ENCODE measurements at regions not wholly inside any gene's neighbourhood (a gene's known extent, or its start where the extent isn't known, plus 50 kb on each side); places are given as distances from the start of the nearest gene placed in this dataset.

GRCh38 chr3:103385961-103386656 lies 951.3 kb downstream of the ZPLD1 start:
- DNase-seq, result no peak

- no peak for DNase-seq
These were observed 953.4 kb downstream of the ZPLD1 start for GRCh38 chr3:103388214-103388613.

- no peak for DNase-seq
These were observed 954.5 kb downstream of the ZPLD1 start for GRCh38 chr3:103389356-103389755.

- DNase-seq, result no peak
These were observed 958.8 kb downstream of the ZPLD1 start for GRCh38 chr3:103393395-103394186.

DNA sequence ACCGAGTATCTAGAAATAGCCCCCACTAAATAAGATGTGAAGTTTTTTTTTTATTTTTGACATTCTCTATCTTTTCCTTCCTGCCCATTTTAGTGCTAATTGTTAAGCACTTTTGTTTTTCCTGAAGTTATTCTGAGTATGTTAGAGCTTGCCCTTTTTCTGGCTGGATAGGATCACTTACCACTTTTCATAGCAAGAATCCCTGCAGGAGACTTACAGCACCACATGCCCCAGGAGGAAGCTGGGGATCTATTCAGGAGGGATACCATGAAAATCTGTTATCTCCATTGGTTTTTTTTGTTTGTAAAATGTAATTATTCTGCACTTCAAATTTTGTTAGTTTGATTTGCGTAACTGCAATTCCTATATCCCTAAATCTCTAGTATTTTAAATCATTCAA lies 968.4 kb downstream of the ZPLD1 start:
- no peak for DNase-seq

- DNase-seq, result peak; percentile 5
These were observed 971.6 kb downstream of the ZPLD1 start for GRCh38 chr3:103406320-103406850.

- DNase-seq, result no peak
These were observed 975.4 kb downstream of the ZPLD1 start for GRCh38 chr3:103410231-103410630.

DNA sequence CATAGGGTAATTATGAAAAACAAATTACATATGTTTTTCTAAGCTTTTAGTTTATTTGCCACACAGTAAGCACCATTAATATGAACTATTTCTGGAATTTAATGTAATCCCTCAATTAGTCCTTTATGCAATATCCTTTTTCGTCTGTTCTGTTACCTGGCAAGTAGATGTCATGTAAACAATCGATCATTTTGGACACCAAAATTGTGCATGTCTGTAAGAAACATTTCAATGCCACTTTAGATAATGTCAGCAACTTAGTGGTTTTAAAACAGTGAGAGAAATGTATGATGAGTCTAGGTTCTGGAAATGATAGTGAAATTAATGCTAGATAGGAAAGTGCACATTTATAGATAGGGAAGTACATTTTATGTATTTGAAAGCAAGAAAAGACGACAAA lies 986.6 kb downstream of the ZPLD1 start:
- no peak for DNase-seq

DNA sequence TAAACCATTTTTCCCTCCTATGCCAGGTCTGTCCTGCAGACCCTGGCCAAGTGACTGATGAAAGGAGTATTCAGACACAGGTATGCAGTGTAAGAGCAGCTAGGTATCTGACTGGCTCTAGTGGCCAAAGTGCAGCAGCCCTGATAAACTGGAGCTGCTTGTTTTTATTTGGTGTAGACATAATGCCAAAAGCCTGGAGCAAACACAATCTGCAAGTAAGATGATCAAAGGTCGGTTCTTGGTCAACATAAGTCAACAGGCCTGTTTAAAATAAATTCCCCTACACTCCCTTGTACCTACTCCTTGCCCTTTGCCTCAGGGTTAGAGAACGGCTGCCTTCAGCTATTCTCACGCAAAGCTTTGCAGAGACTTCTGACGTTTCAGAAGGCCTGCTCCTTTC lies 1003.1 kb downstream of the ZPLD1 start:
- no peak for DNase-seq

DNA sequence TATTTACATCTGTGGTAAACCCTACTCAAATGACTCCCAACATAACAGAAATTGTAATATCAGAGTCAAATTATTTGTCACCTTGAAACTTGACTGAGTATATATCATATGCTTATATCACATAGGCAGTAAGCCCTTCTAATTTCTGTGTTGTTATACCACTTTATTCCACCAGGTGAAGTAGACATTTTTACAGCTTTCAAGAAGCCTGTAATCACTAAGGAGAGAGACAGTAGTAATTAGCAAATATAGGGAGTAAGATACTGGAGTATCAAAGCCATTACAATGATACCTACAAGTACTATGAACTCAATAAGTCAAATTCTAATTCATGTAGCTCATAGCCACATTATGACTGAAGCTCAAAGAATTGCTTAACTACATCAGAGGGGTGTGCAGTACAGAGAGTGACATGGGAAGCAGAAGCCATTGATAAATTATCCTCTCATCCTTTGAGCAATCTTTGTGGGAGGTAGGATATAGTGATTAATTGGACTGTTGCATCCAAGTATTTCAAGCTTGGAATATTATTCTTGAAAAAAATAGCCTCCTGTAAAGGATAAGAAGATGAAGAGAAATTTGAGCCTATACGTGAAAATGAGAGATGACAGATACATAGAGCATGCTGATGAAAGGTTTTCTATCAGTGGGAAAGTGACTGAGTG lies 1005.9 kb downstream of the ZPLD1 start:
- no peak for DNase-seq

DNA sequence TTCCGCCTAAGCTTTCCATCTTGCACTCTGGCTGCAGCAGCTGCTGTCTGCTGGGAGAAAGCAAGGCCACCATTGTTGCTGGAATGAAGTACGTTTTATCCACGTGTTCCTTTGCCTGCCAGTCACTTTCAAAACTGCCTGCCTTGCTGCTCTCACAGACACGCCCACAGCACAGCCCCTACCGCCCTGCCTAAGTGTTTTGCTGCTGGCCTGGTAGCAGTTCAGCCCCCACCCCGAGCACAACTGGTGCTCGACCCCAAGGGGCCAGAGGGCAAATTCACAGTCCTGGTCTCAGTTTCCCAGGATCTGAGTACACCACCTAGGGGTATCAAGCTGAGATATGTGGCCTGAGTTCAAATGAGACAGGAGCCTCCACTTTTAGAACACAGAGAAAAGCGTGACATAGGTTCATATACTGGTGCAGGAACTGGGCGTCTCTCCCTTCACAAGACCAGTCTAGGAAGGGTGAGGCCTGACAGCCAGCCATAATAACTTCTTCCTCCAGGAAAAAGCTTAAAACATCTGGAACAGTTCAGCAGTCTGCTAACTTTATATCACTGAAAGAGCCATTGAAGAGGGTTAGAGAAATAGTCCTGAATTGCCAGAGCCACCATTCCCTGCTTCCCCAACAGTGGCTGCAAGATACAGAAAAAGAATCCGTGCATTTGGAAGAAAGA lies 1012.3 kb downstream of the ZPLD1 start:
- no peak for DNase-seq

- DNase-seq, result no peak
These were observed 1018.3 kb downstream of the ZPLD1 start for GRCh38 chr3:103453152-103453551.

DNA sequence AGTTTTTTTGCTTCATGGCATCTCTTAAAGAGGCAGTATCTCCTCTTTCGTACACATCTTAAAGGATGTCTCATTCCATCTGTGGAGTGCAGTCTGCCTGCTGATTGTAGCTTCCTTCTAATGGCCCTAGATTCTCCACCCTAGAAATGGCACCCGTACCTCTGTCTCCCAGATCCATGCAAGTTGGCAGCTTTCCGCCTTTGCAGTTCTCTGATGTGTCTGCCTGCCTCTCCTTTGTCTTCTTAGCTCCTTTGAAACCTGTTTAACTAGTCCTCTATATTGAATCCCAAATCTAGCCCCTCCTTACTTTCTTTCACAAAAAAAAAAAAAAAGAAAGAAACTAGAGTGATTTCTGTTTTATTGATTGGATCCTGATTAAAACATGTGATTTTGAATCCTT lies 1025.0 kb downstream of the ZPLD1 start:
- DNase-seq, result no peak

- DNase-seq, result no peak
These were observed 1035.7 kb downstream of the ZPLD1 start for GRCh38 chr3:103470498-103470897.

GRCh38 chr3:103494011-103494410 lies 1059.2 kb downstream of the ZPLD1 start:
- DNase-seq, result no peak

DNA sequence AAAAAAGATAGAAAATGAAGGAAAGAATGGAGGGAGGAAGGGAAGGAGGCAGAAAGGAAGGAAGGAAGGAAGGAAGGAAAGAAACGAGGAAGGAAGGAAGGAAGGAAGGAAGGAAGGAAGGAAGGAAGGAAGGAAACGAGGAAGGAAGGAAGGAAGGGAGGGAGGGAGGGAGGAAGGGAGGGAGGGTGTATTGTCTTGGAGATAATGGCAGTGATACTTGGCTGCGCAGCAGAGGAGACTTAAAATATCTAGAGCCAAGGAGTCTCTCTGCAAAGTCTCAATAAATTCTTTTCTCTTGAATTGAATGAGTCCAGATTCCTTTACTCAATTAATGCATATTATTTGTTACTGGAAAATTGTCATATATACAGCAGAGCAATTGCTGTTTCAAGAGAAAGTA lies 1059.7 kb downstream of the ZPLD1 start:
- DNase-seq, result no peak

- DNase-seq, result no peak
These were observed 1060.4 kb downstream of the ZPLD1 start for GRCh38 chr3:103495186-103495585.

- DNase-seq, result no peak
These were observed 1064.5 kb downstream of the ZPLD1 start for GRCh38 chr3:103499132-103499900.

DNA sequence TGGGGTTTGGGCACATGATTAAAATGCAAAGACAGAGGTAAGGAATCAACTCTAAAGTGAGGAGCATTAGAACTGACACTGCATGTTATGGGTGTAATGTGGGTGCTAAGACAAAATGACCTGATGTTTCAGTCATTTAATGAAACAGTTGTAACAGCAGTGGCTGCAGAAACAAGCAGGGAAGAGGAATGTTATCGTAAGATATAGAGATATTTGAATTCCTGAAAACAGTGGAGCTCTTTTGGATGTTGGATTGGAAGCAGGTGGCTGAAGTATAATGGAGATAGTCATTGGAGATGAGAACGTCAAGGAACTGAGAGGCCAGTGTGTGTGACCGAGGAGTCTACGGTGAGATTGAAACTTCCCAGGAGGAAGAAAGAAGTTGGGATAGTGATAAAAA lies 1065.2 kb downstream of the ZPLD1 start:
- DNase-seq, result no peak

- DNase-seq, result no peak
These were observed 1075.9 kb downstream of the ZPLD1 start for GRCh38 chr3:103510760-103511159.

- no peak for DNase-seq
These were observed 1077.1 kb downstream of the ZPLD1 start for GRCh38 chr3:103511891-103512290.

DNA sequence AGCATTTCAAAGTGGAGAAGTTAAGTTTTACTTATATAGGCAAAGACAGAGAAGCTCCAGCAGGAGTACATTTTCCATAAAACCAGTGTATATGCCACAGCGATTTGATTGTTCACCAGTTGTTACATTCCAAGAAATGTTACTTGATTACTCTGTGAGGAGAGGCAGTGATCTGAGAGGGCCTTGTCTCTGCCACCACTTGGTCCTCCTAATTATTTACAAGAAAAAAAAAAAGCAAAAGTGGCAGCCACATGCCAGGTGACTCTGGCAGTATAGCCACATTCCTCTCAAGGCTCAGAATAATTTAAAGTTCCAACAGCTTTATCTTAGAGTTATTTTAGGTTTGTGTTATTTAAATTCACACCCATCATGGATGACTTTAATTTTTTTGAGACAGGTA lies 1077.8 kb downstream of the ZPLD1 start:
- DNase-seq, result no peak

Data from NCI-H2081 treated with DMSO at 0.1 percent for 48 hours (cell line).